HG03571 (cell line): ENCODE measurements at regions not wholly inside any gene's neighbourhood (a gene's known extent, or its start where the extent isn't known, plus 50 kb on each side); places are given as distances from the start of the nearest gene placed in this dataset.

ENCODE experiments used
- ATAC-seq: cut with Tn5 transposase; IDR thresholded peaks from one replicate; pipeline ENCODE4 v1.9.1; 2021; ENCODE audit not compliant: unreplicated experiment

- ATAC-seq = no peak
Observed at GRCh38 chr13:84997858-84998257, 801.4 kb downstream of the SLITRK6 start.

GRCh38 chr13:84994582-84994981, 804.6 kb downstream of the SLITRK6 start:
- no peak for ATAC-seq

- no peak for ATAC-seq
Observed at GRCh38 chr13:84985860-84986259, 813.4 kb downstream of the SLITRK6 start.

GRCh38 chr13:84983321-84983720, 815.9 kb downstream of the SLITRK6 start:
- no peak for ATAC-seq

GRCh38 chr13:84980571-84980970, 818.6 kb downstream of the SLITRK6 start:
- no peak for ATAC-seq

- no peak for ATAC-seq
Observed at GRCh38 chr13:84978851-84979250, 820.4 kb downstream of the SLITRK6 start.

- ATAC-seq = no peak
Observed at GRCh38 chr13:84973661-84974060, 825.6 kb downstream of the SLITRK6 start.

- ATAC-seq = no peak
Observed at GRCh38 chr13:84972907-84973306, 826.3 kb downstream of the SLITRK6 start.

- no peak for ATAC-seq
Observed at GRCh38 chr13:84962849-84963248, 836.4 kb downstream of the SLITRK6 start.

GRCh38 chr13:84962141-84962750, 837.0 kb downstream of the SLITRK6 start:
- ATAC-seq = no peak

GRCh38 chr13:84961023-84961422, 838.2 kb downstream of the SLITRK6 start:
- ATAC-seq = no peak

- ATAC-seq = no peak
Observed at GRCh38 chr13:84959818-84960217, 839.4 kb downstream of the SLITRK6 start.

GRCh38 chr13:84954636-84955035, 844.6 kb downstream of the SLITRK6 start:
- no peak for ATAC-seq

- no peak for ATAC-seq
Observed at GRCh38 chr13:84951128-84951527, 848.1 kb downstream of the SLITRK6 start.

- ATAC-seq = no peak
Observed at GRCh38 chr13:84946192-84946591, 853.0 kb downstream of the SLITRK6 start.

GRCh38 chr13:84940798-84941197, 858.4 kb downstream of the SLITRK6 start:
- ATAC-seq = no peak

- ATAC-seq = no peak
Observed at GRCh38 chr13:84940167-84940566, 859.1 kb downstream of the SLITRK6 start.

GRCh38 chr13:84934911-84935310, 864.3 kb downstream of the SLITRK6 start:
- ATAC-seq = no peak

GRCh38 chr13:84933797-84934196, 865.4 kb downstream of the SLITRK6 start:
- no peak for ATAC-seq

- no peak for ATAC-seq
Observed at GRCh38 chr13:84931264-84931663, 868.0 kb downstream of the SLITRK6 start.

GRCh38 chr13:84927442-84928169, 871.6 kb downstream of the SLITRK6 start:
- ATAC-seq = no peak

GRCh38 chr13:84925443-84925842, 873.8 kb downstream of the SLITRK6 start:
- ATAC-seq = no peak

GRCh38 chr13:84923831-84924230, 875.4 kb downstream of the SLITRK6 start:
- ATAC-seq = no peak
